Neural progenitor cell (in vitro differentiated cells): ENCODE measurements at regions not wholly inside any gene's neighbourhood (a gene's known extent, or its start where the extent isn't known, plus 50 kb on each side); places are given as distances from the start of the nearest gene placed in this dataset.

Source experiments
- CTCF ChIP-seq: fragments of 200-600 bp; sonication (generic); IDR thresholded peaks from 2 replicates; pipeline ENCODE4 v1.5.1; 2017; ENCODE audit warnings: antibody characterized with exemption, mild to moderate bottlenecking
- EZH2 ChIP-seq: fragments of 200-600 bp; sonication (generic); IDR thresholded peaks from 2 replicates; pipeline ENCODE4 v1.6.1; 2017; ENCODE audit warnings: antibody characterized with exemption, mild to moderate bottlenecking, moderate library complexity

GRCh38 chr4:108543359-108543968, 76.9 kb upstream of the RPL34 start:
- TF ChIP-seq CTCF, result no peak
- TF ChIP-seq EZH2, result no peak
